ENCODE measurements at regions not wholly inside any gene's neighbourhood (a gene's known extent, or its start where the extent isn't known, plus 50 kb on each side); places are given as distances from the start of the nearest gene placed in this dataset.

GRCh38 chr12:90280033-90280432 lies 571.4 kb upstream of the ATP2B1 start:
- no peak for DNase-seq
- Histone ChIP-seq H3K9me3 (peaks cover 0 to 9% (median 0%) of the 10 kb centered on the region in 4 donors), H3K4me3 (no peak overlapping the region), H3K27me3 (no peaks in the 10 kb centered on the region), H3K36me3 (no peaks in the 10 kb centered on the region), H3K4me1 (no peaks in the 10 kb centered on the region), H3K27ac (no peak overlapping the region)
- TF ChIP-seq, protein P1, sequence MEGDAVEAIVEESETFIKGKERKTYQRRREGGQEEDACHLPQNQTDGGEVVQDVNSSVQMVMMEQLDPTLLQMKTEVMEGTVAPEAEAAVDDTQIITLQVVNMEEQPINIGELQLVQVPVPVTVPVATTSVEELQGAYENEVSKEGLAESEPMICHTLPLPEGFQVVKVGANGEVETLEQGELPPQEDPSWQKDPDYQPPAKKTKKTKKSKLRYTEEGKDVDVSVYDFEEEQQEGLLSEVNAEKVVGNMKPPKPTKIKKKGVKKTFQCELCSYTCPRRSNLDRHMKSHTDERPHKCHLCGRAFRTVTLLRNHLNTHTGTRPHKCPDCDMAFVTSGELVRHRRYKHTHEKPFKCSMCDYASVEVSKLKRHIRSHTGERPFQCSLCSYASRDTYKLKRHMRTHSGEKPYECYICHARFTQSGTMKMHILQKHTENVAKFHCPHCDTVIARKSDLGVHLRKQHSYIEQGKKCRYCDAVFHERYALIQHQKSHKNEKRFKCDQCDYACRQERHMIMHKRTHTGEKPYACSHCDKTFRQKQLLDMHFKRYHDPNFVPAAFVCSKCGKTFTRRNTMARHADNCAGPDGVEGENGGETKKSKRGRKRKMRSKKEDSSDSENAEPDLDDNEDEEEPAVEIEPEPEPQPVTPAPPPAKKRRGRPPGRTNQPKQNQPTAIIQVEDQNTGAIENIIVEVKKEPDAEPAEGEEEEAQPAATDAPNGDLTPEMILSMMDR (IDR thresholded peaks at IDR 0.05) = no peak
- TF ChIP-seq POLR2AphosphoS5 (IDR thresholded peaks at IDR 0.05) (no peak), EP300 (IDR thresholded peaks at IDR 0.05) (no peak)
- intact Hi-C loops (cut with DNase I) = no loop called here
- WGBS, 2 donors = 75 to 83% methylated on average over 1 of the region's 1 CpG

GRCh38 chr12:90275088-90275487 lies 566.5 kb upstream of the ATP2B1 start:
- Histone ChIP-seq H3K9me3 (no peaks in the 10 kb centered on the region), H3K27me3 (no peaks in the 10 kb centered on the region), H3K27ac (no peak overlapping the region), H3K4me1 (no peaks in the 10 kb centered on the region), H3K36me3 (no peaks in the 10 kb centered on the region), H3K4me3 (no peak overlapping the region)
- no peak for DNase-seq
- intact Hi-C loops (cut with DNase I) = no loop called here
- WGBS, 2 donors = 73 to 84% methylated on average over 2 of the region's 2 CpGs
- TF ChIP-seq, protein P1 (IDR thresholded peaks at IDR 0.05) = no peak
- TF ChIP-seq POLR2AphosphoS5 (IDR thresholded peaks at IDR 0.05) (no peak), POLR2A (IDR thresholded peaks at IDR 0.05) (no peak), EP300 (IDR thresholded peaks at IDR 0.05) (no peak)

- no peak overlapping the region for H3K27ac ChIP-seq
- intact Hi-C loops (cut with DNase I) = no loop called here
- no peaks in the 10 kb centered on the region for H3K4me1 ChIP-seq
- H3K9me3 ChIP-seq = no peaks in the 10 kb centered on the region
- no peaks in the 10 kb centered on the region for H3K27me3 ChIP-seq
- no peak overlapping the region for H3K4me3 ChIP-seq
- no peak for TF ChIP-seq POLR2AphosphoS5 (IDR thresholded peaks at IDR 0.05)
- TF ChIP-seq POLR2A (IDR thresholded peaks at IDR 0.05) = no peak
- TF ChIP-seq, protein P1 (IDR thresholded peaks at IDR 0.05) = no peak
- TF ChIP-seq EP300 (IDR thresholded peaks at IDR 0.05) = no peak
- DNase-seq = no peak
- no peaks in the 10 kb centered on the region for H3K36me3 ChIP-seq
- 33 to 71% methylated on average over 1 of the region's 1 CpG for WGBS, 2 donors
Observed at GRCh38 chr12:90274407-90274806, 565.8 kb upstream of the ATP2B1 start.

DNA sequence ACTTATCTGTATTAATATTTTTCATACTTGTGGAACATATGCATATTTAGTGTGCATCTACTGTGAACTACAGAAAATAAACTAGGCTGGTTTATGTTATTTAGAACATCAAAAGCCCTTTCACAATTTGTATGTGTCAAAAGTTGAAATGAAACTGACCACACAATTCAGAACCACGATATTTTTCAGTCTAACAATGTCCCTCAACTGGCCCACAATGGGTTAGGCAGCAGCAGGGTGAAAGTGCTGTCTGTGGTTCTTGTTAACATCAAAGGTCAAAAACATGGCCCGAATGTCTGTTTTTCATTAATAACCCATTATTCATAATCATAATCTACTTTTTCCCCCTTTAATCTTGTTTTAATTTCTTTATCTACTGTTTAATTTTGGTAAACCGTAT lies 559.9 kb upstream of the ATP2B1 start:
- intact Hi-C loops (cut with DNase I) = no loop called here
- H3K4me3 ChIP-seq = no peak overlapping the region
- H3K9me3 ChIP-seq = no peaks in the 10 kb centered on the region
- TF ChIP-seq EP300 (IDR thresholded peaks at IDR 0.05) (no peak), POLR2AphosphoS5 (IDR thresholded peaks at IDR 0.05) (no peak), POLR2A (IDR thresholded peaks at IDR 0.05) (no peak)
- TF ChIP-seq, protein P1 (IDR thresholded peaks at IDR 0.05) = no peak
- H3K36me3 ChIP-seq = no peaks in the 10 kb centered on the region
- H3K4me1 ChIP-seq = no peaks in the 10 kb centered on the region
- no peaks in the 10 kb centered on the region for H3K27me3 ChIP-seq
- DNase-seq = no peak
- 78 to 85% methylated on average over 3 of the region's 3 CpGs for WGBS, 2 donors
- no peak overlapping the region for H3K27ac ChIP-seq

DNA sequence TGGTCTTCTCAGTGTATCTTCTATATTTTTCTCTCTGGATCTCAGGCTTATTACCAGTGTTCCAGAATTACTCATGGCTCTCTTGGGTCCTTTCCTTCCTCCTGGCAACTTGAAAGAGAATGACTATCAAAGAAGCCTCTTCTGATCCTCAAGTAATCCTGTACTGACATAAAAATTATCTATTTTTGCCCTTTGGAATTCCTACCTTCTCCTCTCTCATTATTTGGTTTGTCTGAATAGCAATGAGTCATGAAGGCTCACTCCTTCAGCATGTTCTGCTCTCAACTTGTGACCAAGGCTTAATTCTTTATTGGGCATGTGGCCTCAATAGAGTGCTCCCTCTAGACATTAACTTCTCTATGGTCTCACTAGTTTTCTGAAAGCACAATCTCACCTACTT lies 553.6 kb upstream of the ATP2B1 start:
- Histone ChIP-seq H3K27me3 (no peaks in the 10 kb centered on the region), H3K27ac (no peak overlapping the region), H3K4me3 (no peak overlapping the region), H3K9me3 (no peaks in the 10 kb centered on the region), H3K4me1 (peaks cover 0 to 6% (median 2%) of the 10 kb centered on the region in 4 donors), H3K36me3 (no peaks in the 10 kb centered on the region)
- intact Hi-C loops (cut with DNase I) = no loop called here
- DNase-seq = no peak
- no peak for TF ChIP-seq POLR2A (IDR thresholded peaks at IDR 0.05)
- TF ChIP-seq POLR2AphosphoS5 (IDR thresholded peaks at IDR 0.05) = no peak
- TF ChIP-seq EP300 (IDR thresholded peaks at IDR 0.05) = no peak
- TF ChIP-seq, protein P1 (IDR thresholded peaks at IDR 0.05) = no peak

All from sigmoid colon (tissue), 6 donors.